HepG2 (cell line): ENCODE measurements at regions not wholly inside any gene's neighbourhood (a gene's known extent, or its start where the extent isn't known, plus 50 kb on each side); places are given as distances from the start of the nearest gene placed in this dataset.
A peak's percentile ranks its signal among the peaks of the same experiment; 100 is the strongest.

Experiments used
- ARID3A ChIP-seq: IDR thresholded peaks from 2 replicates; pipeline ENCODE4 v1.6.1; 2012; ENCODE audit warnings: low read depth, low read length, improper control_type of control experiment
- BRF2 ChIP-seq: sonication (generic); formaldehyde crosslinking; IDR thresholded peaks from 2 replicates; pipeline ENCODE4 v1.8.1; 2022; ENCODE audit warnings: mild to moderate bottlenecking, missing genetic modification reagents
- CSRNP2 ChIP-seq: sonication (generic); formaldehyde crosslinking; conservative IDR thresholded peaks from 2 replicates; pipeline ENCODE4 v1.8.0; 2022; ENCODE audit warnings: low read depth, missing genetic modification reagents
- DRAP1 ChIP-seq: IDR thresholded peaks from 2 replicates; pipeline ENCODE4 v1.6.1; 2016; ENCODE audit warnings: missing genetic modification reagents, missing compliant biosample characterization
- GPN1 ChIP-seq: sonication (generic); formaldehyde crosslinking; IDR thresholded peaks from 2 replicates; pipeline ENCODE4 v1.5.1; 2020; ENCODE audit warnings: missing genetic modification reagents, borderline replicate concordance
- MAF1 ChIP-seq: sonication (generic); formaldehyde crosslinking; IDR thresholded peaks from 2 replicates; pipeline ENCODE4 v1.5.0; 2020; ENCODE audit warnings: missing genetic modification reagents, borderline replicate concordance
- RBFOX2 ChIP-seq: fragments of 200-400 bp; formaldehyde crosslinking; IDR thresholded peaks from 2 replicates; pipeline ENCODE4 v1.6.1; 2017; ENCODE audit warnings: low read depth, mild to moderate bottlenecking, low read length
- RBM22 ChIP-seq: fragments of 200-400 bp; formaldehyde crosslinking; optimal IDR thresholded peaks from 2 replicates; pipeline ENCODE3; 2017; ENCODE audit warnings: mild to moderate bottlenecking, low read length, moderate library complexity
- RXRB ChIP-seq: IDR thresholded peaks from 2 replicates; pipeline ENCODE4 v1.6.1; 2016; ENCODE audit warnings: borderline replicate concordance, missing genetic modification reagents, missing compliant biosample characterization
- TAF15 ChIP-seq: fragments of 200-400 bp; formaldehyde crosslinking; IDR thresholded peaks from one replicate; pipeline ENCODE4 v1.6.1; 2018; ENCODE audit warnings: mild to moderate bottlenecking, low read depth, low read length; ENCODE audit not compliant: poor library complexity, severe bottlenecking
- TOPORS ChIP-seq: sonication (generic); formaldehyde crosslinking; IDR thresholded peaks from 2 replicates; pipeline ENCODE4 v1.8.0; 2023; ENCODE audit warnings: mild to moderate bottlenecking, missing genetic modification reagents
- ZBTB20 ChIP-seq: sonication (generic); formaldehyde crosslinking; IDR thresholded peaks from 2 replicates; pipeline ENCODE4 v1.8.1; 2023; ENCODE audit warnings: missing genetic modification reagents, low read depth, mild to moderate bottlenecking, borderline replicate concordance
- ZBTB44 ChIP-seq: sonication (generic); formaldehyde crosslinking; IDR thresholded peaks from 2 replicates; pipeline ENCODE4 v1.4.0; 2020; ENCODE audit warnings: missing genetic modification reagents
- ZBTB7A ChIP-seq: sonication (generic); formaldehyde crosslinking; IDR thresholded peaks from 2 replicates; pipeline ENCODE4 v1.8.0; 2022; ENCODE audit warnings: mild to moderate bottlenecking, missing genetic modification reagents
- ZNF20 ChIP-seq: sonication (generic); formaldehyde crosslinking; IDR thresholded peaks from 2 replicates; pipeline ENCODE4 v1.4.0; 2020; ENCODE audit warnings: mild to moderate bottlenecking, moderate library complexity, missing genetic modification reagents
- ZNF230 ChIP-seq: sonication (generic); formaldehyde crosslinking; IDR thresholded peaks from 2 replicates; pipeline ENCODE4 v1.4.0; 2020; ENCODE audit warnings: mild to moderate bottlenecking, missing genetic modification reagents
- ZNF503 ChIP-seq: sonication (generic); formaldehyde crosslinking; IDR thresholded peaks from 2 replicates; pipeline ENCODE4 v1.4.0; 2020; ENCODE audit warnings: missing genetic modification reagents
- ZNF619 ChIP-seq: sonication (generic); formaldehyde crosslinking; IDR thresholded peaks from 2 replicates; pipeline ENCODE4 v1.4.0; 2020; ENCODE audit warnings: mild to moderate bottlenecking, missing genetic modification reagents
- ZNF770 ChIP-seq: sonication (generic); formaldehyde crosslinking; IDR thresholded peaks from 2 replicates; pipeline ENCODE4 v1.5.0; 2020; ENCODE audit warnings: mild to moderate bottlenecking, missing genetic modification reagents

- TF ChIP-seq ARID3A = peak; percentile 75
- no peak for TF ChIP-seq TOPORS (CRISPR knock-in tag)
- TF ChIP-seq ZBTB7A (CRISPR knock-in tag) = no peak
- TF ChIP-seq ZNF770 (CRISPR knock-in tag) = no peak
- TF ChIP-seq ZBTB44 = no peak
- TF ChIP-seq RBM22 = no peak
- no peak for TF ChIP-seq RBFOX2
- TF ChIP-seq BRF2 (CRISPR knock-in tag) = peak; percentile 55; the same call in 1 of the 2 replicates
- TF ChIP-seq RXRB (CRISPR knock-in tag) = peak; percentile 93
- TF ChIP-seq ZNF503 (CRISPR knock-in tag) = peak; percentile 99
- no peak for TF ChIP-seq ZNF20 (CRISPR knock-in tag)
- no peak for TF ChIP-seq TAF15
- no peak for TF ChIP-seq GPN1 (CRISPR knock-in tag)
- peak; percentile 50 for TF ChIP-seq DRAP1
- TF ChIP-seq ZBTB20 (CRISPR knock-in tag) = no peak
- no peak for TF ChIP-seq CSRNP2 (CRISPR knock-in tag)
- no peak for TF ChIP-seq ZNF230 (CRISPR knock-in tag)
- TF ChIP-seq MAF1 (CRISPR knock-in tag) = no peak
- TF ChIP-seq ZNF619 (CRISPR knock-in tag) = no peak
Observed at GRCh38 chr6:149176971-149177667, 140.4 kb upstream of the TAB2 start (continued).
